Mesendoderm (in vitro differentiated cells): ENCODE measurements at regions not wholly inside any gene's neighbourhood (a gene's known extent, or its start where the extent isn't known, plus 50 kb on each side); places are given as distances from the start of the nearest gene placed in this dataset.
"Not testable (repeated sequence)": the region's sequence is repeated elsewhere in the genome, so short reads cannot be mapped to it uniquely, and the experiment has no call there.

Experiments
- DNase-seq: peaks from one replicate; pipeline ENCODE4 v3.0.0; 2013
- H2AK5ac ChIP-seq: 2 replicates; pipeline ENCODE4 v1.6.1; 2013; ENCODE audit warnings: low read length, inconsistent platforms
- H2BK120ac ChIP-seq: 2 replicates; pipeline ENCODE4 v1.6.1; 2013; ENCODE audit warnings: low read depth, mild to moderate bottlenecking, low read length, moderate library complexity, mixed read lengths
- H2BK15ac ChIP-seq: replicated peaks from 2 replicates; pipeline ENCODE4 v1.6.1; 2013; ENCODE audit warnings: low read depth, mild to moderate bottlenecking, moderate library complexity
- H2BK5ac ChIP-seq: 2 replicates; pipeline ENCODE4 v1.6.1; 2013; ENCODE audit warnings: low read length, inconsistent platforms
- H3K18ac ChIP-seq: 2 replicates; pipeline ENCODE4 v1.6.1; 2013; ENCODE audit warnings: mild to moderate bottlenecking, low read length, mixed read lengths
- H3K23ac ChIP-seq: one replicate; pipeline ENCODE4 v1.6.1; 2013; ENCODE audit warnings: low read length
- H3K27ac ChIP-seq: 2 replicates; pipeline ENCODE4 v1.5.1; 2013; ENCODE audit warnings: low read depth, mild to moderate bottlenecking, inconsistent platforms, low read length, moderate library complexity
- H3K27me3 ChIP-seq: 2 replicates; pipeline ENCODE4 v1.6.1; 2013; ENCODE audit warnings: low read length, control low read depth, mild to moderate bottlenecking, inconsistent platforms; ENCODE audit not compliant: insufficient read depth, poor library complexity
- H3K36me3 ChIP-seq: 2 replicates; pipeline ENCODE4 v1.6.1; 2013; ENCODE audit warnings: low read length, inconsistent platforms; ENCODE audit not compliant: control insufficient read depth, insufficient read depth
- H3K4ac ChIP-seq: one replicate; pipeline ENCODE4 v1.6.1; 2013; ENCODE audit warnings: low read depth, mild to moderate bottlenecking, low read length, moderate library complexity
- H3K4me1 ChIP-seq: 2 replicates; pipeline ENCODE4 v1.6.1; 2013; ENCODE audit warnings: low read depth, low read length, inconsistent platforms; ENCODE audit not compliant: control insufficient read depth
- H3K4me2 ChIP-seq: 2 replicates; pipeline ENCODE4 v1.6.1; 2013; ENCODE audit warnings: low read length
- H3K4me3 ChIP-seq: 2 replicates; pipeline ENCODE4 v1.5.1; 2013; ENCODE audit warnings: mild to moderate bottlenecking, low read length
- H3K56ac ChIP-seq: one replicate; pipeline ENCODE4 v1.6.1; 2013; ENCODE audit warnings: low read length
- H3K79me1 ChIP-seq: 2 replicates; pipeline ENCODE4 v1.6.1; 2013; ENCODE audit warnings: low read length, inconsistent platforms
- H3K79me2 ChIP-seq: 2 replicates; pipeline ENCODE4 v1.6.1; 2013; ENCODE audit warnings: mild to moderate bottlenecking, low read length; ENCODE audit not compliant: control insufficient read depth, insufficient read depth
- H3K9ac ChIP-seq: 2 replicates; pipeline ENCODE4 v1.6.1; 2013; ENCODE audit warnings: low read length, inconsistent platforms
- H4K5ac ChIP-seq: one replicate; pipeline ENCODE4 v1.6.1; 2013; ENCODE audit warnings: low read length
- H4K8ac ChIP-seq: one replicate; pipeline ENCODE4 v1.6.1; 2013; ENCODE audit warnings: low read depth, mild to moderate bottlenecking, control low read depth, low read length, moderate library complexity
- WGBS: extraction: QIAGEN DNeasy Blood & Tissue Kit; methylation state at CpG from one replicate; pipeline ENCODE4 v1.1.7; 2013; ENCODE audit warnings: low lambda C conversion rate, missing lambda C conversion rate; ENCODE audit not compliant: insufficient coverage; ENCODE audit errors: extremely low coverage; 5-methylcytosine and 5-hydroxymethylcytosine counted together

- H3K18ac ChIP-seq, result no peak overlapping the region
- no peak overlapping the region for H3K4me2 ChIP-seq
- no peak overlapping the region for H3K9ac ChIP-seq
- no peak overlapping the region for H2BK5ac ChIP-seq
- H3K79me1 ChIP-seq, result no peaks in the 10 kb centered on the region
- DNase-seq, result no peak
- H2AK5ac ChIP-seq, result no peak overlapping the region
- H3K4ac ChIP-seq, result no peak overlapping the region
- no peak overlapping the region for H3K23ac ChIP-seq
- no peaks in the 10 kb centered on the region for H3K36me3 ChIP-seq
- H3K4me3 ChIP-seq, result no peak overlapping the region
- no peaks in the 10 kb centered on the region for H3K27me3 ChIP-seq
- H4K8ac ChIP-seq, result no peak overlapping the region
- no peaks in the 10 kb centered on the region for H3K79me2 ChIP-seq
- no peak overlapping the region for H3K56ac ChIP-seq
- H4K5ac ChIP-seq, result no peak overlapping the region
- no peak overlapping the region for H2BK120ac ChIP-seq
- no peaks in the 10 kb centered on the region for H3K4me1 ChIP-seq
- no CpG with 5 or more reads among the region's 2 CpGs for WGBS
- no peak overlapping the region for H3K27ac ChIP-seq
- no peak overlapping the region for H2BK15ac ChIP-seq
Observed at GRCh38 chrX:20672476-20672875, 405.8 kb upstream of the RPS6KA3 start.

DNA sequence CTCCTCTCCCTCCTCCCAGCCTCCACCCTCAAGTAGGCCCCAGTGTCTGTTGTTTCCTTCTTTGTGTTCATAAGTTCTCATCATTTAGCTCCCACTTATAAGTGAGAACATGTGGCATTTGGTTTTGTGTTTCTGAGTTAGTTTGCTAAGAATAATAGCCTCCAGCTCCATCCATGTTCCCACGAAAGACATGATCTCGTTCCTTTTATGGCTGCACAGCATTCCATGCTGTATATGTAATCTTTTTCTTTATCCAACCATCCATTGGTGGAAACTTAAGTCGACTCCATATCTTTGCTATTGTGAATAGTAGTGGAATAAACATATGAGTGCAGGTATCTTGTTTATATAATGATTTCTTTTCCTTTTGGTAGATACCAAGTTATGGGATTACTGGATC is 405.0 kb upstream of the RPS6KA3 start:
- DNase-seq, H3K4me3 ChIP-seq, H3K4ac ChIP-seq, H3K4me1 ChIP-seq, H3K23ac ChIP-seq, H2BK5ac ChIP-seq, H3K27me3 ChIP-seq, H3K79me1 ChIP-seq, H3K27ac ChIP-seq, H3K79me2 ChIP-seq, H4K5ac ChIP-seq, H3K4me2 ChIP-seq, H2AK5ac ChIP-seq, H3K36me3 ChIP-seq, H3K9ac ChIP-seq, H3K18ac ChIP-seq, H3K56ac ChIP-seq, H4K8ac ChIP-seq, H2BK15ac ChIP-seq, H2BK120ac ChIP-seq: not testable (repeated sequence)
- WGBS, result no CpG with 5 or more reads among the region's 3 CpGs

DNA sequence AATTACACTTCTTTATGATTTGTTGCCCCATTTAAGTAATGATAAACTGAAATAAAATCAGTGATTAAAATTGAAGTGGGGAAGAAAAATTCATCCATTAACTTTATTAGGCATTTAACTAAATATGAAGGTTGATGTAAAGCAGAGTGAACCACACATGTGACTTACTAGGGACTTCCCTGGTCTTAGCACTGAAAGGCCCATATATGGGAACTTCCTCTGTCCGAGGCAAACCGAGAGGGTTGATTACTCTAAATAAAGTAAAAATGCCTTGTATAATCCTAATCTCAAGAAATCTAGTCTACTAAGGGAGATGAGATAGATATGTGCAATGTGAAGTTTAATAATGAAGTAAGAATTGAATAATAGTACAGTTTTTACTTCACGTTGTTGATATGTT is 403.9 kb upstream of the RPS6KA3 start:
- Histone ChIP-seq H3K4ac (no peak overlapping the region), H3K9ac (no peak overlapping the region), H3K36me3 (no peaks in the 10 kb centered on the region), H3K4me1 (no peaks in the 10 kb centered on the region), H3K4me2 (no peak overlapping the region), H3K27me3 (no peaks in the 10 kb centered on the region), H2BK15ac (no peak overlapping the region), H3K4me3 (no peak overlapping the region), H2BK5ac (no peak overlapping the region), H2AK5ac (no peak overlapping the region), H4K5ac (no peak overlapping the region), H2BK120ac (no peak overlapping the region), H3K18ac (no peak overlapping the region), H3K79me2 (no peaks in the 10 kb centered on the region), H3K79me1 (no peaks in the 10 kb centered on the region), H3K23ac (no peak overlapping the region), H4K8ac (no peak overlapping the region), H3K27ac (no peak overlapping the region), H3K56ac (no peak overlapping the region)
- WGBS, result no CpG with 5 or more reads among the region's 3 CpGs
- no peak for DNase-seq

DNA sequence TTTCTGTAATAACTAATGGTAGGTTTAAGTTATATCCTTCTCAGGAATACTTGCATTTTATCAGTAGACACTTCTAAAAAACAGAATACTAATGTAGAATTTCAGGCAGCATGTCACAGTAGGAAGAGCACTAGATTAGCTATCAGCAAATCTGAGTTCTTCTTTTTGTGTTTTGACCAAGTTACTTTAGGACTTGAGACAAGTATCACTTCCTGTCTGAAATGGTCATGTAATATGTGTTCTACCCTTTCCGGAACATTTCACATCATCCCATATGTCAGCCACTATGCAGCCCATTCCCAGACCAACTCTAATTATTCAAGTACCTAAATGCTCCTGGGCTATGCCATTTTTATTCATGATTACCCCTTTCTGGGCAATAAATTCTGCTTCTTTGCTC is 401.8 kb upstream of the RPS6KA3 start:
- H3K18ac ChIP-seq, result no peak overlapping the region
- no peak overlapping the region for H4K8ac ChIP-seq
- H2AK5ac ChIP-seq, result no peak overlapping the region
- no peak overlapping the region for H3K4me2 ChIP-seq
- H3K4me1 ChIP-seq, result no peaks in the 10 kb centered on the region
- no peak overlapping the region for H3K56ac ChIP-seq
- no peak overlapping the region for H3K9ac ChIP-seq
- H2BK15ac ChIP-seq, result no peak overlapping the region
- no peaks in the 10 kb centered on the region for H3K36me3 ChIP-seq
- no peak overlapping the region for H3K4me3 ChIP-seq
- H3K4ac ChIP-seq, result no peak overlapping the region
- H3K27me3 ChIP-seq, result no peaks in the 10 kb centered on the region
- no peaks in the 10 kb centered on the region for H3K79me1 ChIP-seq
- H3K79me2 ChIP-seq, result no peaks in the 10 kb centered on the region
- H2BK5ac ChIP-seq, result no peak overlapping the region
- no peak for DNase-seq
- WGBS, result no CpG with 5 or more reads among the region's 1 CpG
- no peak overlapping the region for H3K27ac ChIP-seq
- H2BK120ac ChIP-seq, result no peak overlapping the region
- no peak overlapping the region for H3K23ac ChIP-seq
- H4K5ac ChIP-seq, result no peak overlapping the region

- Histone ChIP-seq H3K79me2 (no peaks in the 10 kb centered on the region), H3K56ac (no peak overlapping the region), H2AK5ac (no peak overlapping the region), H3K4ac (no peak overlapping the region), H3K36me3 (no peaks in the 10 kb centered on the region), H4K5ac (no peak overlapping the region), H3K9ac (no peak overlapping the region), H2BK120ac (no peak overlapping the region), H3K4me1 (no peaks in the 10 kb centered on the region), H3K4me3 (no peak overlapping the region), H3K18ac (no peak overlapping the region), H3K23ac (no peak overlapping the region), H3K27me3 (no peaks in the 10 kb centered on the region), H3K79me1 (no peaks in the 10 kb centered on the region), H2BK5ac (no peak overlapping the region), H2BK15ac (no peak overlapping the region), H3K27ac (no peak overlapping the region), H4K8ac (no peak overlapping the region), H3K4me2 (no peak overlapping the region)
- DNase-seq, result no peak
- WGBS, result no CpG with 5 or more reads among the region's 3 CpGs
Observed at GRCh38 chrX:20666331-20666730, 399.6 kb upstream of the RPS6KA3 start.

GRCh38 chrX:20665481-20665880 is 398.8 kb upstream of the RPS6KA3 start:
- Histone ChIP-seq H3K18ac (no peak overlapping the region), H3K4me1 (no peaks in the 10 kb centered on the region), H3K56ac (no peak overlapping the region), H3K27me3 (no peaks in the 10 kb centered on the region), H4K5ac (no peak overlapping the region), H3K27ac (no peak overlapping the region), H2AK5ac (no peak overlapping the region), H2BK120ac (no peak overlapping the region), H3K23ac (no peak overlapping the region), H3K4me3 (no peak overlapping the region), H2BK5ac (no peak overlapping the region), H4K8ac (no peak overlapping the region), H3K4ac (no peak overlapping the region), H3K36me3 (no peaks in the 10 kb centered on the region), H3K9ac (no peak overlapping the region), H2BK15ac (no peak overlapping the region), H3K79me2 (no peaks in the 10 kb centered on the region), H3K79me1 (no peaks in the 10 kb centered on the region), H3K4me2 (no peak overlapping the region)
- DNase-seq, result peak; percentile 25
- no CpG with 5 or more reads among the region's 5 CpGs for WGBS
